22Rv1 (cell line): ENCODE measurements at regions not wholly inside any gene's neighbourhood (a gene's known extent, or its start where the extent isn't known, plus 50 kb on each side); places are given as distances from the start of the nearest gene placed in this dataset.

Source experiments
- H3K27ac ChIP-seq: fragments of 450-650 bp; 2 replicates; pipeline ENCODE4 v1.5.1; 2017
- ZFX ChIP-seq: fragments of 450-650 bp; IDR thresholded peaks from 2 replicates; pipeline ENCODE4 v1.6.1; 2017; ENCODE audit warnings: antibody characterized with exemption, borderline replicate concordance
- TF ChIP-seq, protein P1 (sequence below): fragments of 450-650 bp; IDR thresholded peaks from 2 replicates; pipeline ENCODE4 v1.5.1; 2017; ENCODE audit warnings: mild to moderate bottlenecking

DNA sequence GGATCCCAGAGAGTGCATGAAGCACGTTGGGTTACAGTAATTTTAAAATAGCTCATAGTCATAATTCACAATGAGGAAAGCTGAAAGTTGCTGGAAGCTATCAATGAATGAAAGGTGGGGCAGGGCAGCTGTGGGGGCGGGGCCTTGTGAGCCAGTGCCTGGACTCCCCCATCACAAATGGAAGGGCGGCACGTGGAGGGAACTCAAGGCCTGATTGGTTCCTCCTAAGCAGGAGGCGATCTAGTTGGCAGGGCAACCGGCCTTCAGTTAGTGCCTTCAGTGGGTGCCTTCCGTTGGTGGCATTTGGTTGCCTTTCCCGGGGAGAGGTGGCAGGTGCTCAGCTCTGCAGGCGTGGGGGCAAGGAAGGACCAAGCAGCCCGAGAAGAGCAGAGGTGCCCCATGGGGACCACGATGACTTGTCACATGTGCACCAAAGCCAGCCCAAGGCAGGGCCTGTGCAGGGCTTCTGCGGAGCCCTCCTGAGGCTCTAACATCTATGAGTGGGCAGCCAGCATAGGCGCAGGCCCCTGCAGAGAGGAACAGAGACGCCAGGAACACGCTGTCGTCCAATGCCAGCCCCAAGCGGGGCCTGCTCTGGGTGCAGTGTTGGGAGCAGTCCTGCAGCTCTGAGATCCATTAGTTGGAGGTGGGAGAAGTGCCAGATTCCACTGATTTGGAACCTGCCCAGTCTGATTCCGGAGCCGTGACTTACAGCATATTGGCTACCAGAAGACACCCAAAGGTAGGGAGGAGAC, 59.8 kb upstream of the PDSS1 start:
- TF ChIP-seq, protein P1, sequence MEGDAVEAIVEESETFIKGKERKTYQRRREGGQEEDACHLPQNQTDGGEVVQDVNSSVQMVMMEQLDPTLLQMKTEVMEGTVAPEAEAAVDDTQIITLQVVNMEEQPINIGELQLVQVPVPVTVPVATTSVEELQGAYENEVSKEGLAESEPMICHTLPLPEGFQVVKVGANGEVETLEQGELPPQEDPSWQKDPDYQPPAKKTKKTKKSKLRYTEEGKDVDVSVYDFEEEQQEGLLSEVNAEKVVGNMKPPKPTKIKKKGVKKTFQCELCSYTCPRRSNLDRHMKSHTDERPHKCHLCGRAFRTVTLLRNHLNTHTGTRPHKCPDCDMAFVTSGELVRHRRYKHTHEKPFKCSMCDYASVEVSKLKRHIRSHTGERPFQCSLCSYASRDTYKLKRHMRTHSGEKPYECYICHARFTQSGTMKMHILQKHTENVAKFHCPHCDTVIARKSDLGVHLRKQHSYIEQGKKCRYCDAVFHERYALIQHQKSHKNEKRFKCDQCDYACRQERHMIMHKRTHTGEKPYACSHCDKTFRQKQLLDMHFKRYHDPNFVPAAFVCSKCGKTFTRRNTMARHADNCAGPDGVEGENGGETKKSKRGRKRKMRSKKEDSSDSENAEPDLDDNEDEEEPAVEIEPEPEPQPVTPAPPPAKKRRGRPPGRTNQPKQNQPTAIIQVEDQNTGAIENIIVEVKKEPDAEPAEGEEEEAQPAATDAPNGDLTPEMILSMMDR: no peak
- no peak for TF ChIP-seq ZFX
- no peak overlapping the region for H3K27ac ChIP-seq

DNA sequence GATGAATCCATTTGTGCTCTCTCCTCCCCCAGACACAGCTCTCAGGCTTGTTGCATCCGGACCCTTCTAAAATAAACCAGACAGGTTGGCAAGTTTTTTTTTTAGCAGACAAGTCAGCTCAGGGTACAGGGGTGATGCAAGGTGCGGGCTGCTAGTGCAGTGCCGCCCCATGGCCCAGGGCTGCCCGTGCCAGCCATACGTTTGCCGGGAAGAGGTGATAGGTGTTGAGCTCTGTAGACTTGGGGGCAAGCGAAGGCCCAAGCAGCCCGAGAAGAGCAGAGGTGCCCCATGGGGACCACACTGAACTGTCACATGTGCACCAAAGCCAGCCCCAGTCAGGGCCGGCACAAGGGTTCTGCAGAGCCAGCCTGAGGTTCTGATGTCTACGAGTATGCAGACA, 57.1 kb upstream of the PDSS1 start:
- no peak overlapping the region for H3K27ac ChIP-seq
- TF ChIP-seq, protein P1: no peak
- no peak for TF ChIP-seq ZFX

DNA sequence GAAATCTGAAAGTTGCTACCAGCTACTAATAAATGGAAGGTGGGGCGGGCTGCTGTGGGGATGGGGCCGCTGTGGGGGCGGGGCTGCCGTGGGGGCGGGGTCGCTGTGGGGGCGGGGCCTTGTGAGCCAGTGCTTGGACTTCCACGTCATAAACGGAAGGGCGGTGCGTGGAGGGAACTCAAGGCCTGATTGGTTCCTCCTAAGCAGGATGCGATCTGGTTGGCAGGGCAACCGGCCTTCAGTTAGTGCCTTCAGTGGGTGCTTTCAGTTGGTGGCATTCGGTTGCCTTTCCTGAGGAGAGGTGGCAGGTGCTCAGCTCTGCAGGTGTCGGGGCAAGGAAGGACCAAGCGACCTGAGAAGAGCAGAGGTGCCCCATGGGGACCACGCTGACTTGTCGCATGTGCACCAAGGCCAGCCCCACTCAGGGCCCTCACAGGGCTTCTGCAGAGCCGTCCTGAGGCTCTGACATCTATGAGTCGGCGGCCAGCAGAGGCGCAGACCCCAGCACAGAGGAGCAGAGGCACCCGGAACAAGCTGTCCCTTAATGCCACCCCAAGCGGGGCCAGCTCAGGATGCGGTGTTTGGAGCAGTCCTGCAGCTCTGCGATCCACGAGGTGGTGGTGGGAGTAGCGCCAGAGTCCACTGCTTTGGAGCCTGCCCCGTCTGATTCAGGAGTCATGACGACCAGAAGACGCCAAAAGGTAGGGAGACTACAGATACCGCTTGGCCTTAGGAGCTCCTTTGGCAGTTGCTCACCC, 54.4 kb upstream of the PDSS1 start:
- TF ChIP-seq ZFX: no peak
- TF ChIP-seq, protein P1: no peak
- no peak overlapping the region for H3K27ac ChIP-seq

DNA sequence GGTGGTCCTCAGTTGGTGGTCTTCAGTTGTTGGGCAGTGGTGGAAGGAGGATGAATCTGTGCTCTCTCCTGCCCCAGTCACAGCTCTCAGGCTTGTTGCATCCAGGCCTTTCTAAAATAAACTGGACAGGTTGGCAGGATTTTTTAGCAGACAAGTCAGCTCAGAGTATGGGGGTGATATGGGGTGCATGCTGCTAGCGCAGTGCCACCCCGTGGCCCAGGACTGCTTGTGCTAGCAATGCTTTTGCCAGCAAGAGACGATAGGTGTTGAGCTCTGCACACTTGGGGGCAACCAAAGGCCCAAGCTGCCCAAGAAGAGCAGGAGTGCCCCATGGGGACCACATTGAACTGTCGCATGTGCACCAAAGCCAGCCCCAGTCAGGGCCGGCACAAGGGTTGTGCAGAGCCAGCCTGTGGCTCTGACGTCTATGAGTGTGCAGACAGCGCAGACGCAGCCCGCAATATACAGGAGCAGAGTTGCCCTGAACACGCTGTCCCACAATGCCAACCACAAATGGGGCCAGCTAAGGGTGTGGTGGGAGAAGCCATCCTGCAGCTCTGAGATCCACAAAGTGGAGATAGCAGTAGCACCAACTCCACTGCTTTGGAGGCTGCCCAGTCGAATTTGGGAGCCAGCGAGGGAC, 49.8 kb upstream of the PDSS1 start:
- H3K27ac ChIP-seq: no peak overlapping the region
- no peak for TF ChIP-seq ZFX
- TF ChIP-seq, protein P1: no peak
